ENCODE measurements at regions not wholly inside any gene's neighbourhood (a gene's known extent, or its start where the extent isn't known, plus 50 kb on each side); places are given as distances from the start of the nearest gene placed in this dataset.

- no peak for DNase-seq
These were observed 368.4 kb upstream of the SLC8A1 start for GRCh38 chr2:40820319-40820718.

GRCh38 chr2:40823478-40823877, 371.6 kb upstream of the SLC8A1 start:
- DNase-seq = no peak

DNA sequence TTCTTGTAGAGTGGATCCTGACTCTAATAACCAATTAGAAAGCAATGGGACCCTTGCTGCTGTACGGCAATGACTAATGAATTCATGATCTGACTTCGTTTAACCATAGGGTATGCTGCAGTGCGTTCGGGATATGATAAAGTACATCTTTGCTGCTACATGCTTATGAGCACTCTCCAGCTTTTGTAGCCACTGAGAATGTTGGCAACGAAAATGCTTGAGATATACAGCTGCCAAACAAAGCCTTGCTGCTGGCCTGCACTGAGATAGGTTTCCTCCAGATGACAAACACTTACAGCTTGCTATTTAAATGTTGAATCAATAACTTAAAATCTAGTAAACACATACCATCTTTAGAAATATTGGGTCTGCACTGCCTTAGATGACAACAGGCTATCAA, 372.4 kb upstream of the SLC8A1 start:
- no peak for DNase-seq

- DNase-seq = no peak
These were observed 375.5 kb upstream of the SLC8A1 start for GRCh38 chr2:40827392-40827791.

DNA sequence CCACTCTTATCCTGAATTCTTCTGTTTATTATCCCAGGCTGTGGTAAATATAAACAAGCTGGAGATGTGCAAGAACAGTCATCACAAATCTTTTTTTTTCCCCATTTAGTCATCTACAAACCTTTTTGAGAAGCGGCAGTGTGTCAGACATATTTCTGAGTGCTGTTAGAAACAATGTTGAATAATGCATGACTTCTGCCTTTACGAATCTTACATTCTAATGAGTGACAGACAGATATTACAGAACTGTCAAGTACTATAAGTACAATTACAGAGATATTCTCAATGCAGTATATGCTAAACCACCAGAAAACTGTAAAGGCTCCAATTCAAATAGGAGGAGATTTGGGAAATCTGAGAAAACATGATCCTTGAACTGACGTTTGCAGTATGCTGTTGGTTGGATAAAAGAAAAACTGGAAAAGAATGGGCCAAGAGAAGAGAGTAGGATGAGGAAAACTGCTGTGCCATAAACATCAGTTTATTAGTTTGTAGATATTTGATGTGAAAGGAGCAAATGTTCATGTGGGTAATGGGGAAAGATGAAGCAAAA, 379.5 kb upstream of the SLC8A1 start:
- no peak for DNase-seq

- DNase-seq = no peak
These were observed 390.0 kb upstream of the SLC8A1 start for GRCh38 chr2:40841856-40842255.

- no peak for DNase-seq
These were observed 392.7 kb upstream of the SLC8A1 start for GRCh38 chr2:40844353-40845277.

DNA sequence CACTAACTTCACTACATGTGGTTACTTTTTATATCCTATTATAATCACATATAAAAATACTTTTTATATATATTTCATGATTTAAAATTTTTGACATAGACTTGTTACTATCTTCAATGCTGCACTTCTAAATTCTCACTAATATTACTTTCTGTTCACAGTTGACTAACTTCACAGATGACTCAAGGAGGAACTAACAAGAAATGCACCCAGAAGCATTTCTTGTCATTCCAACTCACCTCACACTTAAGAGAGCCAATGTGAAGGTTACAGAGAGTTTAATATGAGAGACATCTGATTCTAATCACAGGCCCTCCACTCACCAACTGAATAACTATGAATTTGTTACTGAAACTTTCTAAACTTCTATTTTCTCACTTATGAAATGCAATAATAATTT, 399.8 kb upstream of the SLC8A1 start:
- no peak for DNase-seq

- no peak for DNase-seq
These were observed 407.7 kb upstream of the SLC8A1 start for GRCh38 chr2:40859617-40860016.

- no peak for DNase-seq
These were observed 415.9 kb upstream of the SLC8A1 start for GRCh38 chr2:40867829-40868228.

DNA sequence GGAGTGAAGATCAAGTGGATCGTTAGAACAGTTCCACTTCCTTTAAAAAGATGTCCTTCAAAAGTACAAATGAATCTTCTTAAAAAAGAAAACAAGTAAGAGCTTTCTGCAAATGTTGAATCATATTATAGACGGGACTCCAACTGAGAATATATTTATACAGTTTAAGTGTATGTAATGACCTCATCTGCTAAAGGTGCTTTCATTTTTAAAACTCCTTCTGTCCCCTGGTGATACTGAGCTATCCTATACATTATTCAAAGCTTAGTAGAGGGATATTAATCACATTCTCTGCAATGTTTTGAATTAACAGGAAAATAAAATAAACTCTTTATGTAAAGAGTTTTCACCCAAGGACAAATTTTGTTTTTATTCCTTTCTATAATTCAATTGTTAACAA, 420.7 kb upstream of the SLC8A1 start:
- DNase-seq = no peak

DNA sequence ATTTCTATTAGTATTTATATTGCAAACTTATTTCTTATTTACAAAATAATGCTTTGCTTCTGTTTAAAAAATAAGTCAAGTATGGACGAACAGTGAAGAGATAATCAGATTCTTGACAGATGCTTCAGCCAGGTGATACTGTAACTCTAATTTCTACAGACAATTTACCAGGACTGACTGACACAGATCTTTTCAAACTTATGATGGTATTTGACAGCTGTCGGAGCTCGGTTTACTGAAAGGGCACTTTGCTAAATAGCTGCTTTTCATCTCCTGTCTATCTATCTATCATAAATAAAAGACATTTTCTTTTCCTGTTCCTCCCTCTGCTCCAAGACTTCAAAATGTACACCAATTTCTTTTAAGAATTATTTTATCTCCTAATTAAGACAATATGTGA, 422.5 kb upstream of the SLC8A1 start:
- DNase-seq = no peak

GRCh38 chr2:40877734-40878288, 425.9 kb upstream of the SLC8A1 start:
- DNase-seq = no peak

GRCh38 chr2:40879305-40879704, 427.4 kb upstream of the SLC8A1 start:
- DNase-seq = no peak

DNA sequence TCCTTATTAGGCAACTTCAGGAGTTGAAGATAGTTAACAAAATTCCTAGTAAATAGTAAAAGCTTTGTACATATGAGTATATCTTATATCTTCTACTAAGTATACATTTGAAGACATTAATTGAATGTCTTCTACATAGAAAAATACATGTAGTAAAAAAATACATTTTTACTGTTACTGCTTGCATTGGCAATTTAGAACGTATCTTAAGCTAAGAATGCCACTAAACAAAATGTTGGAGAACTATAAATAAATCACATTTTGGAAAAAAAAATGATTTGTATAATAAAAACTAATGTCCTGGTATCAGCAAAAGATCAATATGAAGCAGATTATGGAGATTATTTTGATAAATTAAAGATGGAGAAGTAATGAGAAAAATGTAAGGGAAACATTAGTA, 434.2 kb upstream of the SLC8A1 start:
- no peak for DNase-seq

GRCh38 chr2:40886655-40887054, 434.8 kb upstream of the SLC8A1 start:
- DNase-seq = no peak

GRCh38 chr2:40896358-40896757, 444.5 kb upstream of the SLC8A1 start:
- DNase-seq = no peak

- DNase-seq = no peak
These were observed 462.8 kb upstream of the SLC8A1 start for GRCh38 chr2:40914666-40915065.

- no peak for DNase-seq
These were observed 463.8 kb upstream of the SLC8A1 start for GRCh38 chr2:40915651-40916050.

GRCh38 chr2:40935349-40935748, 483.5 kb upstream of the SLC8A1 start:
- no peak for DNase-seq

GRCh38 chr2:40937284-40937683, 485.4 kb upstream of the SLC8A1 start:
- DNase-seq = peak; percentile 75

GRCh38 chr2:40953341-40953740, 501.5 kb upstream of the SLC8A1 start:
- no peak for DNase-seq

- DNase-seq = no peak
These were observed 503.2 kb upstream of the SLC8A1 start for GRCh38 chr2:40955042-40955441.

DNA sequence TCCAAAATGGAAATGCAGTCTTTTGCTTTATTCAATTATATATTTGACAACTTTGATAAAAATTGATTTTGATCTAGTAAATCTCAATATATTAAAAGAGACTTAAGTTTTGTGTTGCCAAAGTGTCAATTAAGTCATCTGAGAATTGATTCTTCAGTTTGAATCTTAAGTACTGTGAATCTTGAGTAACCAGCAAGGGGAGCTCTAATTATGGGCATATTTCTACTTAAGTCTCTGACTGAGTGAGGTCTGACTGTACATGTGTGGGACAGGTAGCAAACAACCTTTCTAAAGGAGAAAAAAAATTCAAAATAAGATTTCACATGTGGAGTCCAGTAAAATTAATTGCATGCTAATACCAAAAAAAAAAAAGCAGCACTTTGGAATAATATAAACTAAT, 503.7 kb upstream of the SLC8A1 start:
- no peak for DNase-seq
